DMS79 (cell line): ENCODE measurements at regions not wholly inside any gene's neighbourhood (a gene's known extent, or its start where the extent isn't known, plus 50 kb on each side); places are given as distances from the start of the nearest gene placed in this dataset.

Experiments used
- DNase-seq: peaks from one replicate; lab custom pipeline; 2025; lab: John Stamatoyannopoulos, UW

DNA sequence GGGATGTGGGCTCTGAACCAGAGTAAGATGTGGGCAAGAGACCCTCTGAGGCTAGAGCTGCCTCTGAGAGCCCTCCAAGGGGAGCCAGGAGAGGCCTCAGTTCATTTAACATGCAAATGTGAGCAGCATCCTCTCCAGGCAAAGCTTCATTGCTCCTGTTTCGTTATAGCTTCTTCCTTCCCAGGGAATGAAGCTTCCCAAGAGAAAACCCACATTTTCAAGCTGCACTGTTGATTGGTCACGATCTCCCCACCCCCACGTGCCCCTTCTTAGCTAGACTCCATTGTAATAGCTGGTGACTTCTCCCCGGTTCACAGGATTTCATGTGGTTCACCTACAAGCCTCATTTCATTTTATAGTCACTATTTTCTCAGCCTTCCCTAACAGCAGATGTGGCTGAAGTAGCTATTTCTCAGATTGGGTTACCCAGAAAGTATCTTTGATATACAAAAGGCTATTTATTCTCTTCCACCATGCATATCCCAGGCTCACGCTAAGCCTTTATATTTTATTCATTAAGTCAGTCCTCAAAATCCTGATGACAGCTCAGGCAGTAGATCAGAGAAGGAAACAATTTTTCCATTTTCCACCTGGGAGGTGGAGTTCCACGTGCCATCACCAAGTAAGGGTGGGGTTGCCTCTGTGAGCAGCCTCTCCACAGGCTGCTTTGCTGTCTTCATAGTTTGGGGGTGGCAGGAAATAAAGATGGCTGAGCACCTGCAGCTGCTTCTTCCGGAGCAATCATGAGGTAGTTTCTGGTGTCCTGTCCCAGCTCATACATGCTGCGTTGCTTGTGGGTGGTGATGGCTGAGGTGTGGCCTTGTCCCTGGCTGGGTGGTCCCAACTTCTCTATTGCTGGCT is 178.3 kb upstream of the RAB4A start:
- peak; percentile 97 for DNase-seq

DNA sequence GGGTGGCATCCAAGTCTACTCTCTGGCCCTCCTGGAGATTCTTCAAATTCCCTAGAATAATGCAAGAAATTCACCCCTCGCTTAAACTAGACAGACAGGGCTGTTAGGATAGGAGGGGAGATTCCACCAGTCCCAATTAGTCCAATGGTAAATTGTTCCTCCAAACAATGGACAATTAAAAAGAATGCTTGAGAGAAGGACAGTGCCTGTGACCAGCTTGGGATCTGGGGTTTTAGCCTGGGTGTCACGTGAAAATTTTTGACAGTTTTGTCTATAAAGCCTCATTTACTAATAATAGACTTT is 177.7 kb upstream of the RAB4A start:
- no peak for DNase-seq

GRCh38 chr1:229093609-229094336 is 177.1 kb upstream of the RAB4A start:
- DNase-seq = no peak

GRCh38 chr1:229094476-229095311 is 176.2 kb upstream of the RAB4A start:
- no peak for DNase-seq

GRCh38 chr1:229095325-229095724 is 175.6 kb upstream of the RAB4A start:
- no peak for DNase-seq

DNA sequence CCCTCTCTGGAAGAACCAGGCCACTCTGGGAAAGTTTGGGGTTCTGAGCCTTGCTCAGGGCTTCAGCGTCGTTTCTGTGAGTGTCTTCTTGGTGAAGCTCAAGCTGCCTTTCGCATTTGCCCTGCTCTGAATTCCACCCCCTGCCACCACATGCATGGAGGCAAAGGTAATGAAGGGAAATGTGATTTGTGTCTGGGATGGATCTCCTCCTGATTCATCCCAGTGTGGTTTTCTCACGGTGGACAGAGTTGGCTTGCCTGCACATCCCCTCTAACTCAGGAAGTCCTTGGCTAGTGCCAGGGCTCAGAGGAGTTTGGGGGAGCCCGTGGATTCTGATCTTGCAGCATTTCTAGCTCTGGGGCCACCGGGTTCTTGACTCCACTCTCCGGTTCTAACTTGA is 173.6 kb upstream of the RAB4A start:
- DNase-seq = no peak

- no peak for DNase-seq
These were observed 172.6 kb upstream of the RAB4A start for GRCh38 chr1:229098361-229098760.

- DNase-seq = no peak
These were observed 171.9 kb upstream of the RAB4A start for GRCh38 chr1:229098903-229099578.

DNA sequence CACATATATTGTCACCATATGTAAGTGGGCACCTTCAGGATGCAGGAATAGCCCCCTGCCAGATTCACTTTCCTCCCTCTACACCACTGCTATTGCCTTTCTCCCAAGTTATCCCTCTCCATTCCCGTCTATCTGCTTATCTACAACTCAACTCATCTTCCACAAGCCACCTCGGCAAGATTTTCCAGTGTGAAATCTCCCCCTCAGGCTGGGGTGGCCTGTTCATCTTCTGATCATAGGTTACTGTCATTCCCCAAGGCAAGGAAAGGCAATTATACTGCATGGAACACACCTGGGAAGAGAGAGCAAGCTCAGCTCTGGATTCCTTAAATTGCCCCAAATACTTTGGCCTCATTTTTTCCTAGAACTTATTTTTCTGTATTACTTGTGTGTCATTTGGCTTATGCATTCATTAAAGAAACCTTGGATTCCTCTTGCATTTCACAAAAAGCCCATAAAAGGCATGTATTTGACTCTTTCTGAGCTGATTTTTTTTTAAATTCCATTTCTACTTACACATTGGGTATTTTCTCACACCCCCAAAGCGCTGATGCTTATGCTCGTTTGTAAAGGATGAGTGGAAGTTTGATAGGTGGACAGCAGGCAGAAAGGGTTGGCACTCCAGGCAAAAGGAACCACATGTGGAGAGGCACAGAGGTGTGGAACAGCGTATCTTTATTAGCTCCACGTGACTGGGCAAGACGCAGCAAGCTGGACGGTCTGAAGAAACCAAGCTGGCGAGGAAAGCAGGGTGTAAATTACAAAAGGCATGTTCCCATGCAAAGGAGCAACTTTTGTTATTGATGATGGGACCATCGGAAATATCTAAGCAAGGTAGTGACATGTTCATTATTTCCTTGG is 169.7 kb upstream of the RAB4A start:
- DNase-seq = peak; percentile 37

DNA sequence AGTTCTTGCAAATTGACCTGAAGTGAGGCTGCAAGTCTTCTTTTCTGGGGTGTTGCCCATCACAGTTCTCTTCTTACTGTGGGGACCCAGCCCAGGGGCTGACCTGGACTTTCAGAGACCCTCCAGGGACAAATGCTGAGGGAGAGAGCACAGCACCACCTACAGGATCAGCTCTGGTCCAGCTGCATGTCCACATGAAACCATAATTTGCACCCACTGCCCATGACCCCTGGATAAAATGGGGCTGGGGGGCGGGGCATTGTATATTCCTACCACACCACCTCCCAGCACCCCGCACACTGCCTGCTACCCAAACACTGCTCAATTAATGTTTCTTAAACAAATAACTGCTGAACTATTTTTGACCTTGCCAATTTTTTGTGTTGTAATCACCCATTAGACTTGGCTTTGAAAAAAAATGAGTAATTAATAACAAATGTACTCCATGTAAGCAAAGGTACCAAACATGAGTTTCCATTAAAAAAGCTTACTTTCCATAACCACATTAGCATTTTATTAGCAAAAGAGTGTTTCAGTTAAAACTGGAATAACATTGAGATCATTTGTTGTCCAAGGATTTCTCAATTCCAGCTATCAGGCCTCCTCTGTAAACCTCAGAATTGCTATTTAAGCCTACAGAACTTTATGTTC is 168.0 kb upstream of the RAB4A start:
- no peak for DNase-seq

DNA sequence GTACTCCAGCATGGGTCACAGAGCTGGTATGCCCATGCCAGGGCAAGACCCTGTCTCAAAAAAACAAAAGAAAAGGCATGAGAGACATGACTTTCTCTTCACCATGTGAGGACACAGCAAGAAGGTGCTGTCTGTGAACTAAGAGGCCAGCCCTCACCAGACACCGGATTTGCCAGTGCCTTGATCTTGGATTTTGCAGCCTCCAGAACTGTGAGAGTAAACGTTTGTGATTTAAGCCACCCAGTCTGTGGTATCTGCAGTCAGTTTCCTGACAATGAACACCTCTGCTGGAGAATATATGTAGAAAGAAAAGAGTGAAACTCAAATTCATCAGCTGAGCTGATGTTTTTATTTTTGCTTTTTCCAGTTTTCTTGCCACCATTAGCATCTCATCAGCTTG is 166.3 kb upstream of the RAB4A start:
- no peak for DNase-seq

- DNase-seq = no peak
These were observed 165.8 kb upstream of the RAB4A start for GRCh38 chr1:229105109-229105508.

DNA sequence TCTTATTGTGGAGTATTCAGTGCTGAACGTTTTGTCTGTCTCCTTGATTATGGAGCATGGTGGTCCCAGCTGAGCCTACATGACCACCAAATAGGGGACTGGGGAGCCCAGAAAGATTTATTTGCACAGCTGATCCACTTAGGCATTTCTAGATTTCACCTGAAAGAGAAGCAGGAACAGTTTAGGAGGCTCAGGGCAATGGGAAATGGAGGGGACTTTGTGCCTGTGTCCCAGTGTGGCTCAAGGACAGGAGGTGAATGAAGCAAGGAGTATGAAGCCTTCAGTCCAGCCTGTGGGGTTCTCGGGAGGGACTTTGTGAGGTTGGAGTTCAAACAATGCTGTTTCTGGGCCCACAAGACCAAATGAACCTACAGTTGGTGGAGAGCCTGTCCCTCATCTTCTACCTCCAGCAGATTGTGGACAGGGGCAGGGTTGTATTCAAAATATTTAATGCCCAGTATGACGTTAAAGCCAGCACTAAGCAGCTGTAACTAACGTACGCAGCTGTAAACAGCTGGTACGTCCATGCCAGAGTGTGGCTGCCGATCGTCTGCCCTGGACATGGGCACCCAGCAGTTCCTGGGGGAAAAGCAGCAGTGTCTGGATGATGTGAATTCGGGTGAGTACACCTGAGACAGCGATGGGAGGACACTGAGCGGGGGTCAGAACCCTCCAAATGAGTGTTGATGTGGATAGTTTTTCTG is 164.9 kb upstream of the RAB4A start:
- DNase-seq = no peak

- no peak for DNase-seq
These were observed 164.3 kb upstream of the RAB4A start for GRCh38 chr1:229106526-229107125.

DNA sequence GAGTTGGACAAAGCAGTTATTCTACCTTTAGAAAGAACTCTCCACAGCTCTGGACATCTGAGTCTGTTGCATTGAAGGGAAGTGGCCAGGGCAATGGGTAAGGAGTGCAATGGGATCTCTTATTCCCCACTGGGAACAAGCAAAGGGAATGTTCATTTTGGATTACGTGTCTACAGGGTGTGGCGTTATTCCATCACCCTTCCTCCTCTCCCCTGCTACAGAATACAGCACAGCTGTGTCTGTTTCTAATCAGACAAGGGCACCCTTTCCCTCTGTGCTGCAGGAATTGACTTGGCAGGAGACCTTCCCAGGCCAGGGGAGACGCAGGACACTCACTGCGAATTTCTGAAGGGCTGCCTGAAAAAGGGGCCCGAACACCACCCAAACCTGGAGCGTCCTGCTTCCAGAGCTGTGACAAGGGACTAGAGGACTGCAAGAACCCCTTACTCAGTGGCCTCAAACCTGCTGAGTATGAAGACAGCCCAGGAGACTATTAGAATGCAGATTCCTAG is 163.6 kb upstream of the RAB4A start:
- DNase-seq = no peak

DNA sequence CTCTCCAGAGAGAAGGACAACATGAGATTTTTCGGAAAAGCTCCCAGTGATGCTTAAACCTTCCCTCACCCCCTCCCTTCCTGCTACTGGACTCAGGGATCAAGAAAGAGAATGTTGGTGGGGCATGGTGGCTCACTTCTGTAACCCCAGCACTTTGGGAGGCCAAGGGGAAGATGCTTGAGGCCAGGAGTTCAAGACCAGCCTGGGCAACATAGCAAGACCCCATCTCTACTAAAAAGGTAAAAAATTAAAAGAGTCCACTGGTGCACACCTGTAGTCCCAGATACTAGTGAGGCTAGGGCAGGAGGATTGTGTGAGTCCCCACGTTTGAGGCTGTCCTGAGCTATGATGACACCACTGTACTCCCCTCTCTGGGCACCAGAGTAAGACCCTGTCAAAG is 162.9 kb upstream of the RAB4A start:
- DNase-seq = no peak

DNA sequence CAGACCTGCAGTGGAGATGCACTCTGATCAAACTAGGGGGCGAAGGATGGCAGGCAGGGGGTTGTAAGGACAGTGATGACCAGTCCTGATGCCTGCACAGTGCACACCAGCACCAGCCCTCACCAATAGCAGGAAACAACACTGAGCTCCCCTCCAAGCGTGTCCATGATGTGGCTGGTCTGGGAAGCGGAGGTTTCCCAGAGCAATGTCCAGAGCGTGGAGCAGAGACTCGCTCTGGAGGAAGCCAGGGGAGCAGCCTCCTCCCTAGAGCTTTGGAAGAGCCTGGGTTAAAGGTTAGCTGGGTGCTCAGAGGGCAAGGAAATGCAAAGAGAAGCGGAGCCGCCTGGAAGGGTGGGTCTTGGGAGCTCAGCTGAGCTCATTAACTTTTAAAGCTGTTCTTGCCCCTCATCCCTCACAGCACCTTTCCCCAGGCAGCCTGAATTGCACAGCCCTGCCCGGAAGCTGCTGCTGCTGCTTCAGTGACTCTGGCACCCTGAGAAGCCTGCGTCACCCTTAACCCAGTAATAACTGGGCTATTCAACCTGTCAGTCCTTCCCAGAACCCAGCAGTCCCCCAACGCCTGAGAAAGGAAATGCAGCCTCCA is 162.2 kb upstream of the RAB4A start:
- DNase-seq = no peak

DNA sequence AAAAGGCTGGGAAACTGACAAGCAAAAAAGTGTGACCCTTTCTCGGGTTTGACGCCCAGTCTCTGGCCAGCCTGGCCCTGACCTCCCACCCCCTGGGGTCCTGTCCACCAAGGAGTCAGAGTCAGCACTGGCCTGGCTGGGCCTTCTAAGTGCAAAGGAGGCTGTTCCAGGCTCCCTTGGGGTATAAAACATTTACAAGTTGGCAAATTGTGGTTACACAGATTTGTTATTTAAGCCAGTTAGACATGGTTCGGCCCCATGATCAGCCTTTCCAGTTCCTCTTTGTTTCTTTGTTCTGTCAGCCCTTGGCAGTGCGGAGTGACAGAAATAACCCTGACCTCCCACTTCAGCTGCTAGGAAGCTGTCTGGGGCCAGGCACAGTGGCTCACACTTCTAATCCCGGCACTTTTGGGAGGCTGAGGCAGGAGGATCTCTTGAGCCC is 161.6 kb upstream of the RAB4A start:
- no peak for DNase-seq

DNA sequence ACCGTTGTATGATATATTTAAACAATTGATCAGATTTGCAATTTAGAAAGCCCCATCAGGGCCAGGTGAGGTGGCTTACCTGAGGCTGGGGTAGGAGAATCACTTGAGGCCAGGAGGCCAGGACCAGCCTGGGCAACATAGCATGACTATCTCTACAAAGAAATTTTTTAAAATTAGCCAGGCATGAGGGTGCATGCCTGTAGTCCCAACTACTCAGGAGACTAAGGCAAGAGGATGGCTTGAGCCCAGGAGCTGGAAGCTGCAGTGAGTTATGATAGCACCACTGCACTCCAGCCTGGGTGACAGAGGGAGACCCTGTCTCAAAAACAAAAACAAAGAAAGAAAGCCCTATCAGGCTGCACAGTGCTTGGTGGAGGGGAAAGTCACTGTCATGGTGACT is 159.9 kb upstream of the RAB4A start:
- DNase-seq = no peak
